HG02763 (cell line): ENCODE measurements at regions not wholly inside any gene's neighbourhood (a gene's known extent, or its start where the extent isn't known, plus 50 kb on each side); places are given as distances from the start of the nearest gene placed in this dataset.
"Not testable (repeated sequence)": the region's sequence is repeated elsewhere in the genome, so short reads cannot be mapped to it uniquely, and the experiment has no call there.

Experiments used
- ATAC-seq: cut with Tn5 transposase; IDR thresholded peaks from one replicate; pipeline ENCODE4 v1.9.1; 2021; ENCODE audit warnings: mild to moderate bottlenecking, moderate library complexity; ENCODE audit not compliant: unreplicated experiment

GRCh38 chr21:15640113-15640512 lies 89.7 kb upstream of the USP25 start:
- ATAC-seq = not testable (repeated sequence)

- ATAC-seq = no peak
Observed at GRCh38 chr21:15644489-15644888, 85.3 kb upstream of the USP25 start.

- ATAC-seq = no peak
Observed at GRCh38 chr21:15645830-15646229, 84.0 kb upstream of the USP25 start.

GRCh38 chr21:15650735-15651134 lies 79.0 kb upstream of the USP25 start:
- no peak for ATAC-seq

- ATAC-seq = no peak
Observed at GRCh38 chr21:15651172-15651571, 78.6 kb upstream of the USP25 start.

GRCh38 chr21:15653710-15654109 lies 76.1 kb upstream of the USP25 start:
- no peak for ATAC-seq

GRCh38 chr21:15654171-15654570 lies 75.6 kb upstream of the USP25 start:
- ATAC-seq = no peak

- ATAC-seq = no peak
Observed at GRCh38 chr21:15659753-15660422, 69.9 kb upstream of the USP25 start.

- ATAC-seq = no peak
Observed at GRCh38 chr21:15660423-15660804, 69.4 kb upstream of the USP25 start.

GRCh38 chr21:15667010-15667409 lies 62.8 kb upstream of the USP25 start:
- ATAC-seq = no peak

GRCh38 chr21:15667819-15668218 lies 62.0 kb upstream of the USP25 start:
- no peak for ATAC-seq

- ATAC-seq = no peak
Observed at GRCh38 chr21:15669247-15669646, 60.5 kb upstream of the USP25 start.

- ATAC-seq = no peak
Observed at GRCh38 chr21:15671188-15671587, 58.6 kb upstream of the USP25 start.

- ATAC-seq = not testable (repeated sequence)
Observed at GRCh38 chr21:15672578-15672977, 57.2 kb upstream of the USP25 start.

GRCh38 chr21:15676935-15677334 lies 52.8 kb upstream of the USP25 start:
- no peak for ATAC-seq

GRCh38 chr21:15679630-15680029 lies 50.2 kb upstream of the USP25 start:
- ATAC-seq = no peak
